ENCODE measurements at regions not wholly inside any gene's neighbourhood (a gene's known extent, or its start where the extent isn't known, plus 50 kb on each side); places are given as distances from the start of the nearest gene placed in this dataset.

DNA sequence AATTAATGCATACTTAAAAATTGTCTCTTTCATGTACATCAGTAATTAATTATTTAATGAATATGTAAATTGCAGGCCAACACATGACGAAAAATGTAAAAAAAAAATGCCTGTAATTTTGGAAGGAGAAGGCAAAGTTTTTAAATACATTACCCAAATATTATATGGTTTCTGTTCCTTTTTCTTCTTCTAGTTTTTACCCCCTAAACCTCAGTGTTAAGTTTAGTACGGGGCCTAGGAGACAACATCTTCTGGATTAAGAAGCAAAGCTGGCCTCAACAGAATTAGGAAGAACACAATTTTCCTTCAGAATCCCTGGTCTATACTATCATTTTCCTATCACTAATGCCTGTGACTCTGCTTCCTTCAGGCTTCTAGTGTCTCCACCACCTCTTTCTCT lies 459.3 kb upstream of the NRP1 start:
- TF ChIP-seq CTCF (IDR thresholded peaks at IDR 0.05) (no peak), POLR2A (IDR thresholded peaks at IDR 0.05) (no peak)
